NB4 (cell line): ENCODE measurements at regions not wholly inside any gene's neighbourhood (a gene's known extent, or its start where the extent isn't known, plus 50 kb on each side); places are given as distances from the start of the nearest gene placed in this dataset.

ENCODE experiments used
- CTCF ChIP-seq: IDR thresholded peaks from one replicate; pipeline ENCODE4 v1.5.1; 2012; ENCODE audit warnings: low read depth, low read length
- POLR2A ChIP-seq: IDR thresholded peaks from 2 replicates; pipeline ENCODE4 v1.6.1; 2011; ENCODE audit warnings: mild to moderate bottlenecking; ENCODE audit not compliant: insufficient read length; ENCODE audit errors: extremely low read depth

DNA sequence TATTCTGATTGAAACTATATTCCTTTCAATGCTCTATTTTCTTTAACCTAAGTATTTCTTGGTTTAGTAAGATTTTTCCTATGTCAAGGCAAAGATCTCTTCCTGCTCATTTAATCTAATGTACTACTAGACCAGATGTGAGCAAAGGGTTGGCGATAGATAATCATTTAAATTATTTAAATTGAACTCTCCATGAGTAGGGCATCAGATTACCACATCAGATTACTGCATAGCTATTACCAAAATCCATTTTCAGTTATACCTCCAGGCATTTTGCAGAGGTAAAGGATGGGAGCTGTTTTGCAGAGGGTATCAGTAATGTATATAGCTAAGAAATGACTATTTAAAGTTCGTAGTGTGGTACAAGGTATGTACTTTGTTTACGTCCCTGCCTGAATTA lies 607.9 kb downstream of the PTPRC start:
- TF ChIP-seq CTCF (no peak), POLR2A (no peak)
